SH-SY5Y (cell line): ENCODE measurements at regions not wholly inside any gene's neighbourhood (a gene's known extent, or its start where the extent isn't known, plus 50 kb on each side); places are given as distances from the start of the nearest gene placed in this dataset.

Experiments used
- GATA2 ChIP-seq: IDR thresholded peaks from 2 replicates; pipeline ENCODE4 v1.6.1; 2011; ENCODE audit warnings: mild to moderate bottlenecking, low read depth, low read length
- GATA3 ChIP-seq: IDR thresholded peaks from 2 replicates; pipeline ENCODE4 v1.6.1; 2011; ENCODE audit warnings: low read depth, mild to moderate bottlenecking, low read length, moderate library complexity

- TF ChIP-seq GATA3, result no peak
- TF ChIP-seq GATA2, result no peak
These were observed 261.6 kb upstream of the NOVA1 start for GRCh38 chr14:26859483-26859882.

- TF ChIP-seq GATA3, result no peak
- no peak for TF ChIP-seq GATA2
These were observed 262.3 kb upstream of the NOVA1 start for GRCh38 chr14:26860111-26860510.

- no peak for TF ChIP-seq GATA2
These were observed 265.9 kb upstream of the NOVA1 start for GRCh38 chr14:26863736-26864135.

- no peak for TF ChIP-seq GATA2
- no peak for TF ChIP-seq GATA3
These were observed 268.9 kb upstream of the NOVA1 start for GRCh38 chr14:26866721-26867120.

- TF ChIP-seq GATA2 (no peak), GATA3 (no peak)
These were observed 269.4 kb upstream of the NOVA1 start for GRCh38 chr14:26867171-26867757.

GRCh38 chr14:26870096-26870495, 272.3 kb upstream of the NOVA1 start:
- TF ChIP-seq GATA3, result no peak
- TF ChIP-seq GATA2, result no peak

- TF ChIP-seq GATA2, result no peak
- no peak for TF ChIP-seq GATA3
These were observed 273.1 kb upstream of the NOVA1 start for GRCh38 chr14:26870722-26871617.

GRCh38 chr14:26872515-26873361, 274.9 kb upstream of the NOVA1 start:
- TF ChIP-seq GATA2, result no peak
- no peak for TF ChIP-seq GATA3

GRCh38 chr14:26873362-26873960, 275.6 kb upstream of the NOVA1 start:
- no peak for TF ChIP-seq GATA2
- no peak for TF ChIP-seq GATA3

- no peak for TF ChIP-seq GATA2
- no peak for TF ChIP-seq GATA3
These were observed 290.0 kb upstream of the NOVA1 start for GRCh38 chr14:26887847-26888246.

GRCh38 chr14:26888592-26888991, 290.8 kb upstream of the NOVA1 start:
- no peak for TF ChIP-seq GATA2
- TF ChIP-seq GATA3, result no peak

GRCh38 chr14:26896447-26896846, 298.6 kb upstream of the NOVA1 start:
- TF ChIP-seq GATA3 (no peak), GATA2 (no peak)

- TF ChIP-seq GATA2, result no peak
- TF ChIP-seq GATA3, result no peak
These were observed 299.4 kb upstream of the NOVA1 start for GRCh38 chr14:26897196-26897595.

- no peak for TF ChIP-seq GATA3
- TF ChIP-seq GATA2, result no peak
These were observed 307.4 kb upstream of the NOVA1 start for GRCh38 chr14:26905229-26905628.
